Left colon (tissue), 2 donors: ENCODE measurements at regions not wholly inside any gene's neighbourhood (a gene's known extent, or its start where the extent isn't known, plus 50 kb on each side); places are given as distances from the start of the nearest gene placed in this dataset.

ENCODE experiments used
- ATAC-seq: fragments of 200-7000 bp; cut with Tn5 transposase; one replicate; pipeline ENCODE4 v1.9.1; 2020; ENCODE audit warnings: mild to moderate bottlenecking, moderate library complexity
- DNase-seq, 2 donors: peaks; one replicate each; pipeline ENCODE4 v3.0.0-alpha.2; 2020
- intact Hi-C, 2 donors: fragments of 100-400 bp; cut with DNase I in 1 of 2; cut with micrococcal nuclease in 1 of 2; formaldehyde crosslinking; loops; one replicate each; pipeline versions ENCODE4 v1.11.2 to v1.14.0; 2022; cut with DNase I, micrococcal nuclease
- donor health status: DM: no; HTN: no; CAD: no.
- donor health status: DM: yes; HTN: yes; CAD: no.

DNA sequence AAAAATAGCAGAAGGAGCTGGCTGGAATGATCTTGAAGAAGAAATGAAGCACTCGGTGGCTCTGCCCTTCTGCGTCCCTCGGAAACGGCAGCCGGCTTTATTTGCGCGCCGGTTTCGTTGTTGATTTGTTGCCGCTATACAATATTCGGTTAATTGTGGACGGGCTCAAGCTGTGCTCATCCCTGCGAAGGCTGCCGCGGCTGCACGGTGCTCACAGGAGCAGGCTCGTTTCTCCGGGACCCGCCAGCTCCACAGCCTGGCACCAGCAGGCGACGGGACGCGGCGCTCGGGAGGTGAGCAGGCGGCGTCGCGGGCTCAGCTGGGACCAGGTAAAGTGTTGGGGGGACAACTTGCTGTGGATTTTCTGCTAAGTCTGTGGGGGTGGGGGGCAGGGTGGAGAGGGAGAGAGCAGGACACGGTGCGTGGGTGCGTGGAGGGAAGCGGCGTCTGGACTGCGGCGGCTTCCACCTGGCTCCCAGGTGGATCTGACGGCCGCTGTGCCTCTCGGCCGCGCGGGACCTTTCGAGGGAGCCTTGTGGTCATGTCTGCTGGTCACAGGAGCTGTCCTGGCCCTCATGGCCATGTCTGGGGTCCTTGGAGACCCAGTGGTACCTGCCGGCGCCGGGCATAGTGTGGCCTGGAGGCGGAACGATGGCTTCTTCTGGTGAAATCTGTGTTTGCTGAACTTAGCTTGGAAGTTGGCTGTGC lies 90.9 kb downstream of the TEX29 start:
- ATAC-seq (no peak), DNase-seq (no peak)
- intact Hi-C loops: no loop called here

DNA sequence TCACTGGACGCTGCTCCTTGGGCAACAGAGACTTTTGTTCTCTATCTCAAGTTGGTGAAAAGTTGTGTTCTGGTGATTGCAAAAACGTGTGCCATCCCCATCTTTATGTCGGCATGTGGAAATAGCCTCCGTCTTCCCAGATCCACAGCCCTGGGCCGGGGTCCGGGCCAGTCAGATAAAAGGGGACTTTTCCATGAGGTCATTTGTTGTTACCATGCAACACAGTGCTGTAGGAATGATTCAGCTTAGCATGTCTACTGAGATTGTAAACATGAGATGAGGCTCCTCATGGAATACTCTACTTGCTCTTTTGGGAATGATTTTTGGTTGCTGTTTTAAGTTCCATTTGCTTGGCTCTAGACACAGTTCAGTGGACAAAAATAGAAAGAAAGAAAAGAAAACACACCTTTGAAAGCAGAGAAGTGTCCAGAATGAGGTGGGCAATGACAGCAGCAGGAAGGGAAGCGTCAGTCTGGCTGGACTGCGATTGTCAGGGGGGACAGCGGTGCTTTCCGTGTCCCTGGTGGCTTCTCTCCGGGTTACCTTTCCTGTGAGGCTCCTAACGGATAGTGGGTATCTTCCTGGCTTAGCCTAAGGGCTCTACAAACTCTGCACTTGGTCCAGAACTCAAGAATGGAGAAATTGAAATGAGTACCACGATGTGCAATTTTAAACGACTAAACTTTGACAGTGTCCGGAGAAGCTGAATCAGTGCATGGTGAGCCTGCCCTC lies 91.6 kb downstream of the TEX29 start:
- ATAC-seq (no peak), DNase-seq (no peak)
- intact Hi-C loops: no loop called here

DNA sequence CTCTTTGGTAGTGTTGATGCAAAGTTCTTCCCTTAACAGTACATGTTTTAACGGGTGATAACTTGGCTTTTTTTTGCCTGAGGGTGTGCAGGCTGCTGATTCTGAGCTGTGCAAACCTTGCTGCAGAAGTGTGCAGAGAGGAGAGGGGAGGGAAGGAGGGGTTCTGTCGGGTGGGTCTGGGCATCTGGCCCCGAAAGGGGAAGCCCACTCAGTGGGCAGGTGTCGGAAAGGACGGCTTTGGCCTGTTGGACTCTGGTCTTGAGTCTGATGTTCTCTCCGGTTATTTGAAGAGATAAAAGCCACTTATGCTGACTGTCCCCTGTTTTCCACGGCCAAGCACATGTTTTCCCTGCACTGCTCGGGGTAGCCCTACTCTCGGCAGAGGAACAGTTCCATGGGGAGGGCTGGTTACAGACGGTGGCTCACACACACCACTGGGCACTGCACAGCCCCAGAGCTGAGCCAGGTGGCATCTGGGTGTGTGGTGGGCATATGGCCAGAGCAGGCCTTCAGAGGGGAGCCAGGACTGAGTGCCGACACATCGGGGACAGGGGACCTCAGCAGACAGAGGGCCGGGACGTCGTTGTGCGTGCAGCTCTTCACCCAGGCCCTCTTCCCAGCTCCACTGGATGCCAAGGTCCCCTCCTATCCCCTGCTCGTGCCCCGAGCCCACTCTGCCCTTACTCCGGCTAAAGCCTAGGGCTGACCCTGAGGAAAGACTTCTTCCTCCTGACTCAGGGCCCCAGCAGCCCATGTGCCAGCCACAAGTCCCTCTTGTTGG lies 93.2 kb downstream of the TEX29 start:
- no peak for DNase-seq
- intact Hi-C loops: no loop called here
- no peak for ATAC-seq

DNA sequence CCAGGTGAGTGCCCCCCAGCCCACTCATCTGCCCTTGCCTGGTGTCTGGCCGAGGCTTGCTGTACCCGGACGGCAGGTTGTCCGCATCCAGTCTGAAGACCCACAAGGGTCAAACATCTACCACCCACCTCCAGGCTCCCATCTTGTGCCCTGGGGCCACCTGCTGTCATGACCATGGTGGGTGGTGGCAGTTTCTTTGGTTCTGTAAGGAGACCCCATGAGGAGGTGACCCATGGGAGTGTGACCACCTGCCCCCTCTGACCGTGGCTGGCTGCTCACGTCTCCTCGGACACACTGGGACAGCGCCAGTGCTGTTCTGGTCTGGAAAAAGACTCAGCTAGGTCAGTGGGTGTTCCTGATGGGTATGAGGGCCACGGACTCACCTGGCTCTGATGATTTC lies 93.9 kb downstream of the TEX29 start:
- no peak for ATAC-seq
- intact Hi-C loops: no loop called here
- no peak for DNase-seq

DNA sequence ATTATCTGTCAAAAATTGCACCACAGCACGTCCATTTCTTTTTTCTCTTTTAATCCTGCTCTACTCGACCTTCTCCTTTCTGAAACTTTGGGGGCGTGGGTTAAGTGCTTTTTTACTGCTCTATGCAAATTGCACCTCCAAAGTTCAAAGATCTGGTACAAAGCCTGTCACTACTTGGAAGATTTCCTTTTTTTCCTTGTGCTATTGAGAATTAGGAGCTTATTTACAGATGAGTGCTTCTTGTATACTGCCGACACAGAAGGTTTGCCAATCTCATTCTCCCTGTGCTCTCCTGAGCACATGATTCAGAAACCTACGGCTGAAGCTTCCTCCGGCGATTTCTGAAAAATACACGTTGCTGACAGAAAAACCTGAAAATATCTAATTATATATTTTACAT lies 94.8 kb downstream of the TEX29 start:
- no peak for ATAC-seq
- intact Hi-C loops: no loop called here
- no peak for DNase-seq

DNA sequence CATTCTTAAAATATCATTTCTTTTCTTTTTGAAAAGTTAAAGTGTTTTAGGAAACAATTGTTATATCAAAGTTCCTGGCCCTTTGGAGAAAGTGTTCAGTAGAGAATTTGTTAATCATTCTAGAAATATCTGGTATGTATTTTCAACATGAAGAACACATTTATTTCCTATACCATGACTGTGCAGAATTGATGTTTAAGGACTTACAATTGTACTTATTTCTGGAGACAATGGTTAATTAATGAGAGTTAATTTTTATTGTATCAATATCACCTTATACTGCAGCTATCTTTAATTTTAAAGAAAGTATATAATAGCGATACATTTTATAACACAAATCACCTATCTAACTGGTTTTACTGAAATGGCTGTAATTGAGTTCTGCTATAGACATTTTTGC lies 95.3 kb downstream of the TEX29 start:
- ATAC-seq (no peak), DNase-seq (no peak)
- intact Hi-C loops: no loop called here

DNA sequence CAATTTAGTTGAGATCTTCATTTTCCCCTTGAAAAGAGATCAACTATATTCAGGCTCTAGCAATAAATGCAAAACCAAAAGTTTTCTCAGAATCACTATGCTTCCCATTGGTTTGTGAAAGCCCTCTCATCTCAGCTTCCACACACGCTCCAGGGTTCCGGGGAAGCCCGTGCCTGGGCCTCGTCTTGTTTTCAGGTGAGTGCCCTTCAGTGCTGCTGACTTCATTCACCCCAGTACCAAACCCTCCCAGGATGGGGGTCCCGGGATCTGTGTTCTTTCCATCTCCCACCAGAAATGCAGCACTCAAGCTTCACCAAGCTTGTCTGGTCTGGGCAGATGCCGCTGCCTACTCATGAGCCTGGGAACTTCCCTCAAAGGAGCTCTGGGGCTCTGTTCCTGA lies 97.7 kb downstream of the TEX29 start:
- DNase-seq: no peak
- ATAC-seq: no peak
- intact Hi-C loops: no loop called here

DNA sequence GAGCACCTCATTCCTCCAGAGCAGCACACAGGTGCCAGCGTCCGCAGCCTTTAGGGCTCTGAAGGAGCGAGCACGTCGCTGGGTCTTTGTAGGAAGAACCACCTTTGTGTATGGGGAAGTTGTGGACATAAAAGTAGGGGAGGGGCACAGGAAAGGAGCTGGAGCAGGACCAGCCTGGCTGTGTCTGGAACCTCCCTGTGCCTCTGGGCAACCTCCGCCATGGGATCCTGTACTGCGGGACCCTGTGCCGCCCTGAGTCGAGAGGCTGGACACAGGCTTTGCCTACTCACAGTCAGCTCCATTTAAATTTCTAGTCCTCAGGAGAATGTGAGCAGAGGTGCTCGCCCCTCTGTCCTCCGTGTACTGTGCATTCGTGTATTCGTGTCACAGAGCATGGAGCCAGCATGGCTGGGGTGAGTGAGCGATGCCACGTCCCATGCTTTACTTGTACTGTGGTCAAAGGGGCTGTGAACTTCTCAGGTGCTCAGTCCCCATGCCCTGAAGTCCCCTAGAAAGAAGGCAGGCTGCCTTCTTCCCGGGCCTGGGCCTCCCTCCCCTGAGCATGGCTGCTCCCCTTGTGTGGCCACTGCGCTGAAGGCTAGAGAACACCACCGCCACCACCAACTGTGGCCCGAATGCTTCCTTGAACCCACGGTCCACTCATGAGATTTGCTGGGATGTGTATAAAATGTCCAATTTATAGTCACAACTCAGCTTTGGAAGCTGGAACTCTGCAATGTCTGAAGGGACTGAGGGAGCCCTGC lies 99.9 kb downstream of the TEX29 start:
- intact Hi-C loops: no loop called here
- ATAC-seq: no peak
- DNase-seq: no peak

DNA sequence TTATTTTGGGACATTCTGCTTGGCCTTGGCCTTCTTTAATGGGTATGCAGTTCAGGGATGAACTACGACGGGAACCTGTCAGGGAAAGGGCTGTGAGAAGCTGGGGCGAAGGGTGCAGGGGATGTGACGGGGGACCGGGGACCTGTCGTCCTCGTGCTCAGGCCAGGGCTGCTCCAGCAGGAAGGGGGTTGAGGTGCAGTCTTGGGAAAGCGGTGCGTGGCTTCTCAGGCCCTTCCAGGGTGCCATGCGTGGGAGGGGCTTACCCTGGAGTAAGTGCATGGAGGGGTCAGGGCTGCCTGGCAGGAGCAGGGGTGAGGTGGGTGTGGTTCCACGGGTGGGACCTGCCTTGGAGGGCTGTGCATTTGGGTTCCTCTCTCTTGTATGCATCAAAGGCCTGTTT lies 100.8 kb downstream of the TEX29 start:
- no peak for DNase-seq
- intact Hi-C loops: no loop called here
- ATAC-seq: no peak

DNA sequence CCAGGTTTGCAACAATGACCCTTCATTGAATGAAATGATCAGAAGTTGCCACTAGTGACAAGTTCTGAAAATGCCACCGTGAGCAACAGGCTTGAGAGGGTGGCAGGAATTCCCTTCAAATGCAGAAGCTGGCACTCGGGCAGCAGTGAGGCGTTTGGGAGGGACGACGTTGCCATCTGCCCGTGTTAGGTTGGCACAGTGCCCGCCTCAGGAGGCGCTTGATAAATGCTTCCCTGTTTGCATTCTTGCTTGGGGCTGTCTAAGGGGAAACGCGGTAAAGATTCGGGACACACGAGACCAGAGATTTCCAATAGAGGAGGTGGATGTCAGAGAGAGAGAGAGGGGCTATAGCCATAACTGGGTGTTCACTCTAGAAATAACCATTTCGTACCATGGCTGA lies 101.9 kb downstream of the TEX29 start:
- intact Hi-C loops: no loop called here
- DNase-seq (no peak), ATAC-seq (no peak)

DNA sequence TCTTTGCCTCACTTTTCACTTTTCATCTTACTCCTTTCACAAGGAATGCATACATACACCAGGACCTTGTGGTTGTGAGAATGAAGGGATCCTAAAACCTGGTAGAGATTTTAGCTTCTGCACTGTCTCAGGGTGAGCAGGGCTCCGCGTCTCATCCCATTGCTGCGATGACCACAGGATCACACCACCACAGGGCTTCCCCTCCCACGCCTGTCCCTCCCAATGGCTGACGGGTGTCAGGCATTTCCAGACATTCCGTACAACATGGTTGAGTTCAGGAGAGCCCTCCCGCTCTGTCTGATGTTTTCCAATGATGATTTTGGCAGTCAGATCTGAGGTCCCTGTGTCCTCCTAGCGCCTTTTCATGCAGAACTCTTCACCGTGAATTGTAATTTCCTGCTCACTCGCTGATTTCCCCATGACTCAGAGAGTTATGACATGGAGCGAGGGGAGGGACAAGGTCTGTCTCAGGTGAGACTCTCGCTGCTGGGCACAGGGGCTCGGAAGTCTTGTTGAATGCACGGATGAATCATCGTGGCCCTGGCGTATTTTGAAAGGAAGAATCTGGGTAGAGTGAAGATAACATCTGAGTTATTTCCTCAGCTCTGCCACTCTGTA lies 102.8 kb downstream of the TEX29 start:
- ATAC-seq: no peak
- DNase-seq: no peak
- intact Hi-C loops: no loop called here

DNA sequence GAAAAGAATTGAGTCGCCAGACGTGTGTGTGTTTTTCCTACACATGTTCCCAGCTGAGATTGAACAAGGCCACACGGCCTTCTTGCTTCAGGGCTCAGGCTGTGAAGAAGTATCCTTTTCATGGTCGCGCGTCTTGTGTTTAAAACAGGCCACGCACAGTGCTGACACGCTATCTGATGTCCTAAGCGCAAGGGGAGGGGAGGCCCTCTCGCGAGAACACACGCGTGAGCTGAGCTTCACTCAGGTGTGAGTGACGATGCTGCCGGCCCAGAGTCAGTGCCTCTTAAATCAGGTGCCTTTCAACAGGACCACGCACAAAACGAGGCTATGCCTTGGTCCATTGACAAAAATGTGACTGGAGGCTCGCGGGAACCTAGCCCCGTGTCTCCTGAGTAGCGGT lies 103.7 kb downstream of the TEX29 start:
- intact Hi-C loops: no loop called here
- ATAC-seq (no peak), DNase-seq (no peak)

DNA sequence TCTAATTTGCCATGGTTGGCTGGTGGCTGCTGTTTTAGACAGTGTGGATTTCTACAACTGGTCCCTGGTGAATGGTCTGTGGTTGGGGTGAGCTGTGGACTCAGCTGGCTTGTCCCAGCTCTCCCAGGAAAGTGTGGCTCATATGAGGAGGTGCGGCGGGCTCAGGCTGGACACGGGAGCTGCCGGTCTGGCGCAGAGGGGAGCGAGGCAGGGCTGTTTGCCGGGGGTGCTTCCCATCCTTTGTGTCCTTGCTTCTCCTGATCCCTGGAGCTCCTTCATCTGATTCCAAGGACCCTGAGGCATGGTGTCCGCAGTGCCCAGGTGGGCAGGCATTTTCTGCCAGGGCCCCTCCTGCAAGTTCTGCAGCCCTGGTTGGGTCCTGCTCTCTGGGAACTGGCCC lies 104.9 kb downstream of the TEX29 start:
- DNase-seq: no peak
- intact Hi-C loops: no loop called here
- no peak for ATAC-seq

DNA sequence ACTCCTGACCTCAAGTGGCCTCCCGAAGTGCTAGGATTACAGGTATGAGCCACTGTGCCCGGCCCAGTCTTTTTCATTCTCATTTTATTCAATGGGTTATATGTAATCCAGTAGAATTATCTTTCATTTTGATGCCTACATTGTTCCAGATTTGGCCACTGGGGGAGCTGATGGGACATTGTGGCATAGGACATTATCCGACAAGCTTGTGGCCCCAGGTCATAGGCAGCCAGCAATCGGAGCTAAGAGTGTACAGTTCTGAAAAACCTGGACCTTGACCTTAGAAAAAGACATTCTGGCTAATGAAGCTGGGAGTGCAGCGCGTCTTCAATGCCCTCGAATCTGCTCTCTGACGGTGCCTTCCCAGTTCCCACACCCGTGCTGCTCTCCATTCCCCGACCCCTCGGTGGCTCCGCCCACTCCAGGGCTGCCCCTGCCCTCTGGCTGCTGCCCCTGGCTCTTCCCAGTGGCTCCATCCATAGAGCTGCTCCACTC lies 108.7 kb downstream of the TEX29 start:
- ATAC-seq: peak; percentile 85
- intact Hi-C loops: no loop called here
- DNase-seq: peak in 1 of 2 donors; percentile 65

DNA sequence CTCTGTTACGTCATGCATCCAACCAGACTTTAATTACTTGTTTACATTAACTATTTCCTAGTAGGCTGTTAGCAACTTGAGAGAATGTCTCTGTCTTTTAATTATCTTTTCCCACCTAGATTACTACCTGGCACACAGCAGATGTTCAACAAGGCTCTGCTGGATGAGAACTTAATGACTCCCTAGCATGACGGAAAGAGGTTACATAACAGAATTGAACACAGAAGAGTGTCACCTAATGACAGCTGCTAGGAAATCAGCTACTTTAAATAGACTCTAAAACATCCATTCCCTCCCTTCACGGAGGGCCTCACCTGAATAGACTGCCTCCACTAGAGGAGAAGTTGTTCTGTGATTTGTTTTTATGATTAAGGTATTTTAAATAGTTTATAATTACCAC lies 110.8 kb downstream of the TEX29 start:
- ATAC-seq (no peak), DNase-seq (no peak)
- intact Hi-C loops: no loop called here

DNA sequence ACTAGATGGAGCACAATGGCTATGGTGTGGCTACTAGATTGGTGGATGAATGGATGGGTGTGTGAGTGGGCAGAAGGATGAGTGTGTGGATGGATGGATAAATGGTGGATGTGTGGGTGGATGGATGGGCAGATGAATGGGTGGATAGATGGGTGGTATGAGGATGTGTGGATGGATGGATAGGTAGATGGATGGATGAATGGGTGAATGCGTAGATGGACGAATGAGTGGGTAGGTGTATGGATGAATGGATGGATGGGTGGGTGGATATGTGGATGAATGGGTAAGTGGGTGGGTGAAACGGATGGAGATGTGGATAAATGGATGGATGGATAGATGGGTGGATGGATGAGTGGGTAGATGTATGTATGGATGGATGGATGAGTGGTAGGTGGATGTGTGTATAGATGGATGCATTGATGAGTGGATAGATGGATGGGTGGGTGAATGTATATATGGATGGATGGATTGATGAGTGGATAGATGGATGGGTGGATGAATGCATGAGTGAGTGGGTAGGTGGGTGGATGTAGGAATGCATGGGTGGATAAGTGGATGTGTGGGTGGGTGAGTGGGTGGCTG lies 114.2 kb downstream of the TEX29 start:
- ATAC-seq (no peak), DNase-seq (no peak)
- intact Hi-C loops: no loop called here

DNA sequence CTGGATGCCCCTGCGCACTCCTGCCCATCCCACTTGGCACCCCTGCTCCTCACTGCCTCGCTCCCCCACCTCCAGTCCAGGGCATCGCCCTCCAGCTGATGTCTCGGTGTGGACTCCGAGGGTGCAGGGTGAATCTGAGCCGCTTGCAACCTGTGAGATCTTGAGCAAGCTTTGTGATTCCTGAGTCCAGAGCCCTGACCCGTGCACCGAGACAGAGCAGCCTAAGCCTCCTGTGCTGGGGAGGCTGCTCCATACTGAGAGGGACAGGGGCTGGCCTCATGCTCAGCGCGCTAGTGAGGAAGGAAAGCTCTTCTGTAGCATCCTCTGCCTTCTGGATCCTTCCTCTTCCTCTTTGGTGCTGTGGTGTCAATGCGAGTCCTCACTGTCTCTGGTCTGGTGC lies 116.0 kb downstream of the TEX29 start:
- no peak for DNase-seq
- ATAC-seq: no peak
- intact Hi-C loops: no loop called here

DNA sequence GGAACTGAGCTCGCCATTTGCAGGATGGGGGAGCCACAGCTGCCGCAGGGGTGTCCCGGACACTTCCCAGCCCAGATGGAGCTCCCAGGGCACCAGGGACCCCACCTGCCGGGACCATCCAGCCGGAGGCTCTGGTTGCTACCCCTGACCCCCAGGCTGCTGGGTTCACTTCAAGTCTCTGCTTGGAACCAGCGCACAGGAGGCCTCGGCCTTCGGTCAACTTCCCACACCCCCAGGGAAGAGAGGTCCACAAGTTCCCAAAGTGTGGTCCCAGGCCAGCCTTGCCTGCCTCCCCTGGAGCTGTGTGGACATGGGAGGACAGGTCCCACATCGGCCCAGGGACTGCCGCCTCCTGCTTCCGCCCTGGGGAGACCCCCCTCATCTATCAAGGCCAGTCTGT lies 117.0 kb downstream of the TEX29 start:
- no peak for ATAC-seq
- no peak for DNase-seq
- intact Hi-C loops: no loop called here
